ENCODE measurements at regions not wholly inside any gene's neighbourhood (a gene's known extent, or its start where the extent isn't known, plus 50 kb on each side); places are given as distances from the start of the nearest gene placed in this dataset.

GRCh38 chr2:64737547-64737946 lies 83.8 kb upstream of the SERTAD2 start:
- H3K9me3 Mint-ChIP-seq (ENCODE audit: unreplicated experiment), result no peaks in the 10 kb centered on the region
- DNase-seq (ENCODE audit: unreplicated experiment), result no peak
- H3K27me3 Mint-ChIP-seq (ENCODE audit: insufficient read depth, unreplicated experiment), result no peaks in the 10 kb centered on the region
- POLR2A ChIA-PET, result interaction anchor here (1.3 to 2.0 kb wide), 3 partner anchors 23 to 88 kb away, joined by 4 to 6 read pairs (median 5); partner anchors contain the start of gene SERTAD2
- CTCF ChIA-PET, result no interaction called here
- no peaks in the 10 kb centered on the region for H3K36me3 Mint-ChIP-seq (ENCODE audit: insufficient read depth, unreplicated experiment)
- intact Hi-C loops (cut with micrococcal nuclease), result no loop called here
- H3K27ac Mint-ChIP-seq (ENCODE audit: low read depth, unreplicated experiment), result no peak overlapping the region
- TF ChIP-seq CTCF (IDR thresholded peaks at IDR 0.05; ENCODE audit: unreplicated experiment), result no peak
- peaks cover 6% of the 10 kb centered on the region for H3K4me1 Mint-ChIP-seq (ENCODE audit: insufficient read depth, unreplicated experiment)
- BruUV-seq (replicated peaks), result no TSS peak
- no peak overlapping the region for H3K4me3 Mint-ChIP-seq (ENCODE audit: unreplicated experiment)

GRCh38 chr2:64738026-64738425 lies 84.3 kb upstream of the SERTAD2 start:
- Mint-ChIP-seq H3K36me3 (ENCODE audit: insufficient read depth, unreplicated experiment) (no peaks in the 10 kb centered on the region), H3K4me1 (ENCODE audit: insufficient read depth, unreplicated experiment) (peaks cover 6% of the 10 kb centered on the region), H3K27me3 (ENCODE audit: insufficient read depth, unreplicated experiment) (no peaks in the 10 kb centered on the region), H3K9me3 (ENCODE audit: unreplicated experiment) (no peaks in the 10 kb centered on the region), H3K27ac (ENCODE audit: low read depth, unreplicated experiment) (no peak overlapping the region), H3K4me3 (ENCODE audit: unreplicated experiment) (no peak overlapping the region)
- no peak for TF ChIP-seq CTCF (IDR thresholded peaks at IDR 0.05; ENCODE audit: unreplicated experiment)
- ChIA-PET POLR2A (interaction anchor here (1.3 to 2.2 kb wide), 3 partner anchors 12 to 84 kb away, joined by 5 to 10 read pairs (median 6); partner anchors contain the start of gene SERTAD2), CTCF (no interaction called here)
- no TSS peak for BruUV-seq (replicated peaks)
- intact Hi-C loops (cut with micrococcal nuclease), result no loop called here
- DNase-seq (ENCODE audit: unreplicated experiment), result no peak

DNA sequence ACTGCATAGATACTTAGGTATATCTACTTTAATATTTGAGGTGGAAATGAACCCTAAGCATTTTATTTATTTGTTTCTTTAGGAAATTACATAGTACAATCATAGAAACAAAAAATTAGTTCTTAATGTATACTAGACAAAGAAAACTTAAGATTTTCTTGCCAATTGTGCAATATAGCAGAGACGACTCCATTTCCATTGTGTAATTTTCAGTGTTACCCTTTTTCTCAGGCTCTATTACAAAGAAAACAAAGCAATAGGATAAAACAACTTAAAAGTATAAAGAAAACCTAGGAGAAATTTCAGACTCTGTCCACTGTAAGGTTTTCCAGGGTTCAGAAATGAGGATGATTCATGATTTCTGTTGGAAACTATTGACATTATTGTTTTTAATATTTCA lies 89.0 kb upstream of the SERTAD2 start:
- Mint-ChIP-seq H3K9me3 (ENCODE audit: unreplicated experiment) (no peaks in the 10 kb centered on the region), H3K27ac (ENCODE audit: low read depth, unreplicated experiment) (no peak overlapping the region), H3K4me1 (ENCODE audit: insufficient read depth, unreplicated experiment) (peaks cover 8% of the 10 kb centered on the region), H3K36me3 (ENCODE audit: insufficient read depth, unreplicated experiment) (no peaks in the 10 kb centered on the region), H3K27me3 (ENCODE audit: insufficient read depth, unreplicated experiment) (no peaks in the 10 kb centered on the region), H3K4me3 (ENCODE audit: unreplicated experiment) (no peak overlapping the region)
- no TSS peak for BruUV-seq (replicated peaks)
- ChIA-PET CTCF (interaction anchor here (1.3 kb wide), 1 partner anchor 11 kb away, joined by 3 read pairs; no protein-coding TSS in a partner anchor), POLR2A (interaction anchor here (0.7 to 2.9 kb wide), 5 partner anchors 9 to 218 kb away, joined by 3 to 18 read pairs (median 6); no protein-coding TSS in a partner anchor)
- no peak for DNase-seq (ENCODE audit: unreplicated experiment)
- intact Hi-C loops (cut with micrococcal nuclease), result no loop called here
- TF ChIP-seq CTCF (IDR thresholded peaks at IDR 0.05; ENCODE audit: unreplicated experiment), result no peak

- H3K4me1 Mint-ChIP-seq (ENCODE audit: insufficient read depth, unreplicated experiment), result peaks cover 12% of the 10 kb centered on the region
- no TSS peak for BruUV-seq (replicated peaks)
- DNase-seq (ENCODE audit: unreplicated experiment), result no peak
- no peak overlapping the region for H3K4me3 Mint-ChIP-seq (ENCODE audit: unreplicated experiment)
- no peak overlapping the region for H3K27ac Mint-ChIP-seq (ENCODE audit: low read depth, unreplicated experiment)
- no peaks in the 10 kb centered on the region for H3K9me3 Mint-ChIP-seq (ENCODE audit: unreplicated experiment)
- intact Hi-C loops (cut with micrococcal nuclease), result no loop called here
- ChIA-PET CTCF (interaction anchor here (0.6 kb wide), 1 partner anchor 123 kb away, joined by 3 read pairs; no protein-coding TSS in a partner anchor), POLR2A (interaction anchor here (0.6 to 15.2 kb wide), 8 partner anchors 9 to 607 kb away, joined by 3 to 724 read pairs (median 4); partner anchors contain the start of gene SERTAD2)
- TF ChIP-seq CTCF (IDR thresholded peaks at IDR 0.05; ENCODE audit: unreplicated experiment), result no peak
- no peaks in the 10 kb centered on the region for H3K27me3 Mint-ChIP-seq (ENCODE audit: insufficient read depth, unreplicated experiment)
- no peaks in the 10 kb centered on the region for H3K36me3 Mint-ChIP-seq (ENCODE audit: insufficient read depth, unreplicated experiment)
Measured at GRCh38 chr2:64743739-64744330, 90.1 kb upstream of the SERTAD2 start.
